Caco-2 (cell line): ENCODE measurements at regions not wholly inside any gene's neighbourhood (a gene's known extent, or its start where the extent isn't known, plus 50 kb on each side); places are given as distances from the start of the nearest gene placed in this dataset.

Experiments used
- BruUV-seq: library from RNA; stranded (reverse); fragments of 400-500 nt; replicated peaks from 2 replicates; lab custom pipeline; 2021; lab: Mats Ljungman, UMichigan
- CTCF ChIA-PET: fragments of 300-600 bp; sonication (Branson Sonifier 250); formaldehyde crosslinking; loops from one replicate; lab custom pipeline; 2022; ENCODE audit warnings: antibody characterized with exemption; lab: Charles Lee
- POLR2A ChIA-PET: fragments of 300-600 bp; sonication (Branson Sonifier 250); formaldehyde crosslinking; loops from one replicate; lab custom pipeline; 2022; ENCODE audit warnings: antibody characterized with exemption; lab: Charles Lee
- DNase-seq, 2 experiments: peaks; one replicate each; pipeline versions ENCODE4 v3.0.0 to v3.0.0-alpha.2; 2020 to 2022
- H3K27me3 ChIP-seq: replicated peaks from 2 replicates; pipeline ENCODE4 v1.6.0; 2011; ENCODE audit warnings: low read length; ENCODE audit not compliant: control insufficient read depth, insufficient read depth
- H3K36me3 ChIP-seq: 2 replicates; pipeline ENCODE4 v1.5.1; 2011; ENCODE audit warnings: low read length; ENCODE audit not compliant: control insufficient read depth, insufficient read depth
- H3K4me1 ChIP-seq: fragments of 250-450 bp; sonication (Bioruptor Pico); 2 replicates; pipeline ENCODE4 v1.5.1; 2020; ENCODE audit warnings: mild to moderate bottlenecking
- H3K4me3 ChIP-seq: 2 replicates; pipeline ENCODE4 v1.5.1; 2011; ENCODE audit warnings: low read depth, mild to moderate bottlenecking, control low read depth, low read length
- H3K9me3 ChIP-seq: fragments of 250-450 bp; sonication (Bioruptor Pico); 2 replicates; pipeline ENCODE4 v1.5.1; 2020; ENCODE audit warnings: mild to moderate bottlenecking, moderate library complexity
- H3K27ac Mint-ChIP-seq: one replicate; pipeline ENCODE4 v1.8.0; 2022; ENCODE audit warnings: mixed read lengths; ENCODE audit not compliant: unreplicated experiment
- H3K27me3 Mint-ChIP-seq: one replicate; pipeline ENCODE4 v1.8.0; 2022; ENCODE audit warnings: mixed read lengths; ENCODE audit not compliant: insufficient read depth, unreplicated experiment
- H3K36me3 Mint-ChIP-seq: one replicate; pipeline ENCODE4 v1.8.0; 2022; ENCODE audit warnings: mild to moderate bottlenecking, mixed read lengths; ENCODE audit not compliant: insufficient read depth, unreplicated experiment
- H3K4me1 Mint-ChIP-seq: one replicate; pipeline ENCODE4 v1.8.0; 2022; ENCODE audit warnings: low read depth, mixed read lengths; ENCODE audit not compliant: unreplicated experiment
- H3K4me3 Mint-ChIP-seq: one replicate; pipeline ENCODE4 v1.8.0; 2022; ENCODE audit warnings: mild to moderate bottlenecking, moderate library complexity, mixed read lengths; ENCODE audit not compliant: unreplicated experiment
- H3K9me3 Mint-ChIP-seq: one replicate; pipeline ENCODE4 v1.8.0; 2022; ENCODE audit warnings: mixed read lengths; ENCODE audit not compliant: unreplicated experiment
- intact Hi-C: fragments of 100-400 bp; cut with micrococcal nuclease; formaldehyde crosslinking; loops from one replicate; pipeline ENCODE4 v1.10.0; 2022; ENCODE audit not compliant: unreplicated experiment
- TF ChIP-seq, protein P1 (sequence below), 2 experiments: fragments of 200-600 bp in 1 of 2; IDR thresholded peaks; 1 replicate in 1 of 2; 2 replicates in 1 of 2; pipeline versions ENCODE4 v1.5.1 to v1.8.0; 2011 to 2022; ENCODE audit warnings: antibody characterized with exemption in 1 of 2, control low read depth in 1 of 2, inconsistent platforms in 1 of 2, low read depth in 1 of 2, low read length in 1 of 2, mild to moderate bottlenecking in 1 of 2, moderate library complexity in 1 of 2; ENCODE audit not compliant: insufficient read depth in 1 of 2, severe bottlenecking in 1 of 2, unreplicated experiment in 1 of 2

DNA sequence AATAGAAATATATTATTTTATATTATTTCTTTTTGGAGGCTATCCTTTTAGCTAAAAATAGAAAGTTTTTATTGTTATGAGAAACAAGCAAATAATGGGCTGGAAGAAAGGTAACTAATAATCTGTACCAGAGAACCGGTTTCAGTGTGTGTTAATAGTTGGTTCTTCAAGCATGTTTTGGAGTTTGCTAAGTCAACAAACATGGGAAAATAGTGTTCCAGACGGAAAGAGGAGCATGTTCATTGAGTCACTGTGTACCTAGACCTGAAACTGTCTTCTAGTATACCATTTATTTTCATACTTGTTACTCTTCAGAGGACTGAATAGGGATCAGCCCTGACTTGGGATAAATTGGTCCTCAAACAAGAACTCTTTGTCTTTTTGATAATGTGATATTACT, 134.5 kb upstream of the CWC22 start:
- ChIA-PET POLR2A (no interaction called here), CTCF (no interaction called here)
- H3K36me3 Mint-ChIP-seq = no peaks in the 10 kb centered on the region
- Histone ChIP-seq H3K27me3 (no peaks in the 10 kb centered on the region), H3K36me3 (no peaks in the 10 kb centered on the region), H3K9me3 (no peaks in the 10 kb centered on the region), H3K4me3 (no peak overlapping the region), H3K4me1 (no peaks in the 10 kb centered on the region)
- no peaks in the 10 kb centered on the region for H3K27me3 Mint-ChIP-seq
- no TSS peak for BruUV-seq
- TF ChIP-seq, protein P1, sequence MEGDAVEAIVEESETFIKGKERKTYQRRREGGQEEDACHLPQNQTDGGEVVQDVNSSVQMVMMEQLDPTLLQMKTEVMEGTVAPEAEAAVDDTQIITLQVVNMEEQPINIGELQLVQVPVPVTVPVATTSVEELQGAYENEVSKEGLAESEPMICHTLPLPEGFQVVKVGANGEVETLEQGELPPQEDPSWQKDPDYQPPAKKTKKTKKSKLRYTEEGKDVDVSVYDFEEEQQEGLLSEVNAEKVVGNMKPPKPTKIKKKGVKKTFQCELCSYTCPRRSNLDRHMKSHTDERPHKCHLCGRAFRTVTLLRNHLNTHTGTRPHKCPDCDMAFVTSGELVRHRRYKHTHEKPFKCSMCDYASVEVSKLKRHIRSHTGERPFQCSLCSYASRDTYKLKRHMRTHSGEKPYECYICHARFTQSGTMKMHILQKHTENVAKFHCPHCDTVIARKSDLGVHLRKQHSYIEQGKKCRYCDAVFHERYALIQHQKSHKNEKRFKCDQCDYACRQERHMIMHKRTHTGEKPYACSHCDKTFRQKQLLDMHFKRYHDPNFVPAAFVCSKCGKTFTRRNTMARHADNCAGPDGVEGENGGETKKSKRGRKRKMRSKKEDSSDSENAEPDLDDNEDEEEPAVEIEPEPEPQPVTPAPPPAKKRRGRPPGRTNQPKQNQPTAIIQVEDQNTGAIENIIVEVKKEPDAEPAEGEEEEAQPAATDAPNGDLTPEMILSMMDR (IDR thresholded peaks at IDR 0.05; ENCODE audit: insufficient read depth in 1 of 2, low read depth in 1 of 2, low read length in 1 of 2, severe bottlenecking in 1 of 2, unreplicated experiment in 1 of 2) = no peak
- intact Hi-C loops = no loop called here
- H3K4me3 Mint-ChIP-seq = no peak overlapping the region
- DNase-seq = no peak
- no peaks in the 10 kb centered on the region for H3K4me1 Mint-ChIP-seq
- H3K27ac Mint-ChIP-seq = no peak overlapping the region
- H3K9me3 Mint-ChIP-seq = no peaks in the 10 kb centered on the region

DNA sequence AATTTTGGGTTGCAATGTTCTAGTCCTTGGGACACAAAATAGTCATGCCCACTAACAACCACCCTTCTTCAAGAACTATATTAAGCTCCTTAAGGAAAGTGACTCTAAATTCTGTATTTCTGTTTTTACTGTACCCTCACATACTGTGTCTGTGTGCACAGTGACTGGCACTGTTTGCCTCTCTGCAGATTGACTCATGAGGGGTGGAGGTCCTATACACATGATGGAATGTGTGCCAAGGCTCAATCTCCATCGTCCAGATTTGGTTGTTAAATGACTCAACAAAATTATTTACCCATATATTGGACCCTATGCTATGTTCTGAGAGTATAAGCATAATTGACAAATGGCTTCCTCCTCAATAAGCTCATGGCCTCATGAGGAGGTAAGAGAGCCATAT, 126.6 kb upstream of the CWC22 start:
- DNase-seq = no peak
- intact Hi-C loops = no loop called here

DNA sequence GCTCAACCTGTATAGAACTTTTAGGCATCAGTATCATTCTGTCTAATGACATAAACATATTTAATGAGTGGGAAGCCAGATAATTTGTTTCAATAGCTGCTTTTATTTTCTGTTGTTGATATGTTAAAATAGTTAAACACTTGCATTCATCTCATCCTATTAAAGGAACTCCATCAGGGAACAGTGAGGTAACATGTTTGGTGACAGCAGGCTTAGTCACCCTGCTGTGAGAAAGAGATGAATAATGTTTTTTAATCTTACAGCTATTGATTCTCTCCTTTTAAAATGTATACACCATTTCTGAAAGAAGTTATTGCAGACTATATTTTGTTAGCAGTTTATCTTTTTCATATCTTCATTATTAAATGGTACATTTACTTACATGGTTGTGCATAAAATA, 123.3 kb upstream of the CWC22 start:
- BruUV-seq = no TSS peak
- CTCF ChIA-PET = no interaction called here
- Mint-ChIP-seq H3K36me3 (no peaks in the 10 kb centered on the region), H3K9me3 (no peaks in the 10 kb centered on the region), H3K27ac (no peak overlapping the region), H3K4me1 (no peaks in the 10 kb centered on the region), H3K4me3 (no peak overlapping the region), H3K27me3 (peaks cover 8% of the 10 kb centered on the region)
- POLR2A ChIA-PET = no interaction called here
- no peaks in the 10 kb centered on the region for H3K9me3 ChIP-seq
- DNase-seq = no peak
- H3K4me1 ChIP-seq = no peaks in the 10 kb centered on the region
- H3K36me3 ChIP-seq = no peaks in the 10 kb centered on the region
- no peak overlapping the region for H3K4me3 ChIP-seq
- no peaks in the 10 kb centered on the region for H3K27me3 ChIP-seq
- TF ChIP-seq, protein P1 (IDR thresholded peaks at IDR 0.05; ENCODE audit: insufficient read depth in 1 of 2, low read depth in 1 of 2, low read length in 1 of 2, severe bottlenecking in 1 of 2, unreplicated experiment in 1 of 2) = no peak
- intact Hi-C loops = no loop called here

More for the DNA sequence above, 126.6 kb upstream of the CWC22 start:
- no peaks in the 10 kb centered on the region for H3K9me3 ChIP-seq
- BruUV-seq = no TSS peak
- Mint-ChIP-seq H3K36me3 (no peaks in the 10 kb centered on the region), H3K4me3 (no peak overlapping the region), H3K27me3 (peaks cover 2% of the 10 kb centered on the region), H3K9me3 (no peaks in the 10 kb centered on the region), H3K4me1 (no peaks in the 10 kb centered on the region), H3K27ac (no peak overlapping the region)
- no peaks in the 10 kb centered on the region for H3K4me1 ChIP-seq
- H3K4me3 ChIP-seq = no peak overlapping the region
- TF ChIP-seq, protein P1 (IDR thresholded peaks at IDR 0.05; ENCODE audit: insufficient read depth in 1 of 2, low read depth in 1 of 2, low read length in 1 of 2, severe bottlenecking in 1 of 2, unreplicated experiment in 1 of 2) = no peak
- ChIA-PET CTCF (no interaction called here), POLR2A (no interaction called here)
- H3K27me3 ChIP-seq = no peaks in the 10 kb centered on the region
- no peaks in the 10 kb centered on the region for H3K36me3 ChIP-seq
